C4-2B (cell line): ENCODE measurements at regions not wholly inside any gene's neighbourhood (a gene's known extent, or its start where the extent isn't known, plus 50 kb on each side); places are given as distances from the start of the nearest gene placed in this dataset.

Experiments used
- ZFX ChIP-seq: fragments of 450-650 bp; IDR thresholded peaks from 2 replicates; pipeline ENCODE4 v1.6.1; 2017
- TF ChIP-seq, protein P1 (sequence below): fragments of 450-650 bp; conservative IDR thresholded peaks from 2 replicates; pipeline ENCODE4 v1.5.1; 2017; ENCODE audit warnings: mild to moderate bottlenecking

DNA sequence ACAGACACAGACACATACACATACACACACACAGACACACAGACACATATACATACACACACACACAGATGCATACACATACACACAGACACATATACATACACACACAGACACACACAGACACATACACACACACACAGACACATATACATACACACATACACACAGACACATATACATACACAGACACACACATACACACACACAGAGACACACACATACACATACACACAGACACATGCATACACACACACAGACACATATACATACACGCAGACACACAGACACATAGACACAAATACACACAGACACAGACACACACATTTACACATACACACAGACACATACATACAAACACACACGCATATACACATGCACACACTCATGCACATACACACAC, 81.5 kb upstream of the ARL4C start:
- TF ChIP-seq, protein P1, sequence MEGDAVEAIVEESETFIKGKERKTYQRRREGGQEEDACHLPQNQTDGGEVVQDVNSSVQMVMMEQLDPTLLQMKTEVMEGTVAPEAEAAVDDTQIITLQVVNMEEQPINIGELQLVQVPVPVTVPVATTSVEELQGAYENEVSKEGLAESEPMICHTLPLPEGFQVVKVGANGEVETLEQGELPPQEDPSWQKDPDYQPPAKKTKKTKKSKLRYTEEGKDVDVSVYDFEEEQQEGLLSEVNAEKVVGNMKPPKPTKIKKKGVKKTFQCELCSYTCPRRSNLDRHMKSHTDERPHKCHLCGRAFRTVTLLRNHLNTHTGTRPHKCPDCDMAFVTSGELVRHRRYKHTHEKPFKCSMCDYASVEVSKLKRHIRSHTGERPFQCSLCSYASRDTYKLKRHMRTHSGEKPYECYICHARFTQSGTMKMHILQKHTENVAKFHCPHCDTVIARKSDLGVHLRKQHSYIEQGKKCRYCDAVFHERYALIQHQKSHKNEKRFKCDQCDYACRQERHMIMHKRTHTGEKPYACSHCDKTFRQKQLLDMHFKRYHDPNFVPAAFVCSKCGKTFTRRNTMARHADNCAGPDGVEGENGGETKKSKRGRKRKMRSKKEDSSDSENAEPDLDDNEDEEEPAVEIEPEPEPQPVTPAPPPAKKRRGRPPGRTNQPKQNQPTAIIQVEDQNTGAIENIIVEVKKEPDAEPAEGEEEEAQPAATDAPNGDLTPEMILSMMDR = no peak
- TF ChIP-seq ZFX = no peak
